Kidney (tissue), 13 donors: ENCODE measurements at regions not wholly inside any gene's neighbourhood (a gene's known extent, or its start where the extent isn't known, plus 50 kb on each side); places are given as distances from the start of the nearest gene placed in this dataset.
"Not testable (repeated sequence)": the region's sequence is repeated elsewhere in the genome, so short reads cannot be mapped to it uniquely, and the experiment has no call there.

ENCODE experiments used
- DNase-seq, 5 donors: peaks; one replicate each; pipeline ENCODE4 v3.0.0-alpha.2; 2013 to 2020
- FAIRE-seq: peaks from 2 replicates; lab custom pipeline; 2012; peaks lifted over from hg19 to GRCh38; lab: Jason Lieb, UNC
- H3K27ac ChIP-seq, 2 donors: one replicate each; pipeline ENCODE4 v1.7.0; 2013; ENCODE audit warnings: low read depth in 2 of 2, low read length in 2 of 2, inconsistent platforms in 1 of 2
- H3K27me3 ChIP-seq: one replicate; pipeline ENCODE4 v1.7.1; 2013; ENCODE audit warnings: low read length, inconsistent platforms; ENCODE audit not compliant: control insufficient read depth, insufficient read depth
- H3K36me3 ChIP-seq, 3 donors: one replicate each; pipeline versions ENCODE4 v1.7.0 to v1.7.1; 2013; ENCODE audit warnings: low read length in 3 of 3, control low read depth in 1 of 3, inconsistent platforms in 1 of 3; ENCODE audit not compliant: insufficient read depth in 3 of 3, control insufficient read depth in 2 of 3
- H3K4me1 ChIP-seq, 3 donors: one replicate each; pipeline versions ENCODE4 v1.7.0 to v1.7.1; 2013; ENCODE audit warnings: low read length in 3 of 3, inconsistent platforms in 1 of 3, low read depth in 1 of 3; ENCODE audit not compliant: control insufficient read depth in 2 of 3, insufficient read depth in 2 of 3
- H3K4me3 ChIP-seq, 3 donors: one replicate each; pipeline versions ENCODE4 v1.7.0 to v1.8.1; 2013; ENCODE audit warnings: low read length in 3 of 3, control low read depth in 1 of 3, inconsistent platforms in 1 of 3
- H3K9ac ChIP-seq, 3 donors: one replicate each; pipeline versions ENCODE4 v1.7.0 to v1.7.1; 2013; ENCODE audit warnings: low read length in 3 of 3, control low read depth in 1 of 3, inconsistent platforms in 1 of 3
- H3K9me3 ChIP-seq, 3 donors: one replicate each; pipeline versions ENCODE4 v1.7.0 to v1.7.1; 2013; ENCODE audit warnings: low read length in 3 of 3, control low read depth in 1 of 3, inconsistent platforms in 1 of 3; ENCODE audit not compliant: control insufficient read depth in 2 of 3, insufficient read depth in 1 of 3
- CTCF ChIP-seq: IDR thresholded peaks from 3 replicates; pipeline ENCODE4 v1.5.1; 2012; ENCODE audit warnings: mild to moderate bottlenecking, moderate library complexity, borderline replicate concordance; ENCODE audit not compliant: insufficient read depth; ENCODE audit errors: extremely low read depth
- intact Hi-C: fragments of 100-400 bp; cut with DNase I; formaldehyde crosslinking; loops from one replicate; pipeline ENCODE4 v1.11.1; 2022
- donor health status: control.
- donor health status: control.
- donor health status: control.
- donor health status: control.
- donor health status: control.
- donor health status: DM: yes; HTN: yes; CAD: no.
- donor health status: Normal renal cell carcinoma (clear cell type).

DNA sequence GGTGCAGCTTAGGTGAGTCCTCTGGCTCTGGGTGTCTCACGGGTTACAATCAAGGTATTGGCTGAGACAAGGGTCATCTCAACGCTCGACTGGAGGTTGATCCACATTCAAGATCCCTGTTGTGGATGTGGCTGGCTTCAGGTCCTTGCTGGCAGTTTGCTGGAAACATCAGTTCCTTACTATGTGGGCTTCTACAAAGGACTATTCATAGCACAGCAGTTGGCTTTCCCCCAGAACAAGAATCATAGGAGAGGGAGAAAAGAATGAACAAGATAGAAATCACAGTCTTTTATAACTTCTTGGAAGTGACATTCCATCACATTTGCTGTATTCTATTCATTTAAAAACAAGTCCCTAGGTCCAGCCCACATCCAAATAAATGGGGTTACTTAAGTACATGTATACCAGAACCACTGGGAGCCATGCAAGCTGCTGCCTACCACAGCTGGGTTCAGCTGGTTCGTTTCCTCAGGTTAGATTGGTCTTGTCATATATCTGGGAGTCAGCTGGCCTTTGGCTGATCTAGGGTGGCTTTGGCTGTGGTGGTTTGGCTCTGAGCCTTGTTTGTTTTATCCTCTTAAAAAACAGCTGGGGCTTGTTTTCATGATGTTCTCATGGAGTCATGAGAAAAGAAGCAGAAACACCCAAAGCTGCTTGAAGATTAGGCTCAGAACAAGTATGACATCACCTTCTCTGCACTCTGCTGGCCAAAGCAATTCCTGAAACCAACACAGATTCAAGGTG lies 433.2 kb upstream of the SPTLC3 start:
- Histone ChIP-seq H3K4me3 (no peak overlapping the region), H3K27ac (no peak overlapping the region), H3K4me1 (no peaks in the 10 kb centered on the region), H3K9ac (no peak overlapping the region), H3K9me3 (no peaks in the 10 kb centered on the region), H3K27me3 (no peaks in the 10 kb centered on the region), H3K36me3 (no peaks in the 10 kb centered on the region)
- no peak for TF ChIP-seq CTCF
- DNase-seq (peak; percentile 54 to 94 (median 68)), FAIRE-seq (no peak)
- intact Hi-C loops = no loop called here

DNA sequence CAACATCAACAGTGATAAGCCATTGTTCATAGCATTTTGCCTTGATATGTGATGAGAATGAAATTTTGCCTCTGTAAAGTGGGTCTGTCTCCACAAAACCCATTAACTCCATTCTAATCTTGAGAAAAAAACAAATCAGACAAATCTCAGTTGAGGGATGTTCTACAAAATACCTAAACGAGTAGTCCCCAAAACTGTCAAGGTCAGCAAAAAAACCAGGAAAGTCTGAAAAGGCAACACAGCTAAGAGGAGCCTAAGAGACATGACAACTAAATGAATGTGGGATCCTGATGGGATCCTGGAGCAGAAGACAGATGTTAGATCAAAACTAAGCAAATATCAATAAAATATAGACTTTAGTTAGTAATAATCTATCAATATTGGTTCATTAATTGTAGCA lies 431.6 kb upstream of the SPTLC3 start:
- no peaks in the 10 kb centered on the region for H3K9me3 ChIP-seq
- intact Hi-C loops = no loop called here
- H3K4me1 ChIP-seq = no peaks in the 10 kb centered on the region
- no peak for FAIRE-seq
- DNase-seq = no peak
- no peaks in the 10 kb centered on the region for H3K36me3 ChIP-seq
- H3K9ac ChIP-seq = no peak overlapping the region
- H3K27me3 ChIP-seq = no peaks in the 10 kb centered on the region
- H3K4me3 ChIP-seq = no peak overlapping the region
- TF ChIP-seq CTCF = no peak
- no peak overlapping the region for H3K27ac ChIP-seq

GRCh38 chr20:12581644-12582289 lies 427.0 kb upstream of the SPTLC3 start:
- H3K4me3 ChIP-seq = no peak overlapping the region
- no peak overlapping the region for H3K27ac ChIP-seq
- H3K4me1 ChIP-seq = no peaks in the 10 kb centered on the region
- H3K36me3 ChIP-seq = no peaks in the 10 kb centered on the region
- peak in 2 of 5 donors; percentile 40 to 82 for DNase-seq
- H3K9me3 ChIP-seq = no peaks in the 10 kb centered on the region
- no peak for TF ChIP-seq CTCF
- no peak overlapping the region for H3K9ac ChIP-seq
- H3K27me3 ChIP-seq = no peaks in the 10 kb centered on the region
- no peak for FAIRE-seq
- intact Hi-C loops = no loop called here

- intact Hi-C loops, FAIRE-seq, H3K9ac ChIP-seq, H3K27ac ChIP-seq, H3K9me3 ChIP-seq, DNase-seq, H3K36me3 ChIP-seq, H3K4me1 ChIP-seq, H3K27me3 ChIP-seq, H3K4me3 ChIP-seq: not testable (repeated sequence)
These were observed 426.1 kb upstream of the SPTLC3 start for GRCh38 chr20:12582710-12583109.
